ENCODE measurements at regions not wholly inside any gene's neighbourhood (a gene's known extent, or its start where the extent isn't known, plus 50 kb on each side); places are given as distances from the start of the nearest gene placed in this dataset.

DNA sequence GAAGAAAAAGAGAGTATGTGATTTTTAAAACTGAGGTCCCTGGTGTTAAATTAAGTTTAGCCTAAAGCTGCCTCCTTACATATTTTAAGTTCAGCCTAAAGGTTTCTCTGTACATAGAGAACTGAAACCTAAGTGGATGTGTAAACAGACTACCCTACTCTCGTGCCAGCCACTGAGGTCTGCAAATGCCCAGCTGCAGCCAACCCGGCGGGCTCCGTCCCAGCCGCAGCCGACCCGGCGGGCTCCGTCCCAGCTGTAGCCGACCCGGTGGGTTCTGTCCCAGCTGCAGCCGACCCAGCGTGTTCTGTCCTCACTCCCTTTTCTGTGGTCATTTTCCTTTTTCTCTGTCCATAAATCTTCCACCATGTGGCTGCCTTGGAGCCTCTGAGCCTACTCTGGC is 97.2 kb upstream of the SFSWAP start:
- Histone ChIP-seq H3K27me3 (peaks cover 4% of the 10 kb centered on the region), H3K79me2 (ENCODE audit: low read depth) (no peaks in the 10 kb centered on the region), H3K9me3 (ENCODE audit: low read depth) (no peaks in the 10 kb centered on the region), H3F3A (ENCODE audit: low read depth) (no peaks in the 10 kb centered on the region), H3K4me1 (peaks cover 3% of the 10 kb centered on the region), H3K36me3 (no peaks in the 10 kb centered on the region), H2AFZ (replicated peaks) (no peak overlapping the region), H3K4me2 (no peak overlapping the region), H3K4me3 (no peak overlapping the region), H3K9ac (no peak overlapping the region), H4K20me1 (ENCODE audit: low read depth) (peaks cover 9% of the 10 kb centered on the region), H3K27ac (no peak overlapping the region)
- Mint-ChIP-seq H3K9me3 (peaks cover 2% of the 10 kb centered on the region), H3K36me3 (no peaks in the 10 kb centered on the region), H3K4me3 (no peak overlapping the region), H3K4me1 (peaks cover 11% of the 10 kb centered on the region), H3K27me3 (ENCODE audit: insufficient read depth, low read depth) (peaks cover 11% of the 10 kb centered on the region), H3K27ac (no peak overlapping the region)
- TF ChIP-seq, protein P1, sequence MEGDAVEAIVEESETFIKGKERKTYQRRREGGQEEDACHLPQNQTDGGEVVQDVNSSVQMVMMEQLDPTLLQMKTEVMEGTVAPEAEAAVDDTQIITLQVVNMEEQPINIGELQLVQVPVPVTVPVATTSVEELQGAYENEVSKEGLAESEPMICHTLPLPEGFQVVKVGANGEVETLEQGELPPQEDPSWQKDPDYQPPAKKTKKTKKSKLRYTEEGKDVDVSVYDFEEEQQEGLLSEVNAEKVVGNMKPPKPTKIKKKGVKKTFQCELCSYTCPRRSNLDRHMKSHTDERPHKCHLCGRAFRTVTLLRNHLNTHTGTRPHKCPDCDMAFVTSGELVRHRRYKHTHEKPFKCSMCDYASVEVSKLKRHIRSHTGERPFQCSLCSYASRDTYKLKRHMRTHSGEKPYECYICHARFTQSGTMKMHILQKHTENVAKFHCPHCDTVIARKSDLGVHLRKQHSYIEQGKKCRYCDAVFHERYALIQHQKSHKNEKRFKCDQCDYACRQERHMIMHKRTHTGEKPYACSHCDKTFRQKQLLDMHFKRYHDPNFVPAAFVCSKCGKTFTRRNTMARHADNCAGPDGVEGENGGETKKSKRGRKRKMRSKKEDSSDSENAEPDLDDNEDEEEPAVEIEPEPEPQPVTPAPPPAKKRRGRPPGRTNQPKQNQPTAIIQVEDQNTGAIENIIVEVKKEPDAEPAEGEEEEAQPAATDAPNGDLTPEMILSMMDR (IDR thresholded peaks at IDR 0.05) = no peak
- no peak for DNase-seq (ENCODE audit: low spot score)

DNA sequence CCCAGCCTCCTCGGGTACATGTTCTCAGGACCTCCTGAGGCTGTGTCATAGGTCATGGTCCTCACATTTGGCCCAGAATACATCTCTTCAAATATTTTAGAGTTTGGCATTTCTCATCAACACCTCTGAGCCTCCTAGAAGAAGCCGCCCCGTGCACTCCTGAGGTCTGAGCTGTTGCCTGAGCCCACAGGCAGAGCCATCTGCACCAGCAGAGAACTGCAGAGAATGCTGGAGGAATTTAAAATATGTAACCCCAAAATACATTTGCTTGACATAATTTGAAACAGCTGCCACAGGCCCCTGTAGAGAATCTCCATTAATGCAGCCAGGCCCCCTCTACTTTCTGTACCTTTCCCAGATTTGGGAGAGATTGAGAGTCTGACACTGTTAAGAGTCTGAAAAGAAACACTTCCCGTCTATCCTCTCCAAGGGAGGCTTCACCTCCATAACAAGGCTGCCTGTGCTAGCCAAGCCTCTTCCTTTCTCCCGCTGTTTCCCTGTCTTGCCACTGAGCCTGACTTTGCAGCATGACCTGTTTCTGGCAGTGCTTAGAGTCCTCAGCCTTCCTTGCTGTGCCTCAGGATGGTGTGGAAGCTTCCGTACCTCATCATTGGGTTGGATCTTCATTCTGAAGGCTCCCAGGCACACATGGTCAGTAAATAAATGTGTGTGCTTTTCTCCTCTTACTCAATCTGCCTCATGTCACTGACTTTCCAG is 95.4 kb upstream of the SFSWAP start:
- Histone ChIP-seq H3K27me3 (peaks cover 6% of the 10 kb centered on the region), H3K9ac (no peak overlapping the region), H3K9me3 (ENCODE audit: low read depth) (no peaks in the 10 kb centered on the region), H3K4me1 (no peaks in the 10 kb centered on the region), H3K27ac (no peak overlapping the region), H2AFZ (replicated peaks) (no peak overlapping the region), H3K4me2 (no peak overlapping the region), H3K4me3 (no peak overlapping the region), H3F3A (ENCODE audit: low read depth) (no peaks in the 10 kb centered on the region), H4K20me1 (ENCODE audit: low read depth) (peaks cover 12% of the 10 kb centered on the region), H3K36me3 (no peaks in the 10 kb centered on the region), H3K79me2 (ENCODE audit: low read depth) (no peaks in the 10 kb centered on the region)
- no peak for DNase-seq (ENCODE audit: low spot score)
- H3K27ac Mint-ChIP-seq = no peak overlapping the region
- TF ChIP-seq, protein P1 (IDR thresholded peaks at IDR 0.05) = no peak
- TF ChIP-seq EZH2phosphoT487 (IDR thresholded peaks at IDR 0.05) = no peak
- TF ChIP-seq EZH2 (IDR thresholded peaks at IDR 0.05) = no peak
- H3K9me3 Mint-ChIP-seq = peaks cover 2% of the 10 kb centered on the region
- no peaks in the 10 kb centered on the region for H3K36me3 Mint-ChIP-seq
- H3K27me3 Mint-ChIP-seq (ENCODE audit: insufficient read depth, low read depth) = peaks cover 13% of the 10 kb centered on the region
- peaks cover 9% of the 10 kb centered on the region for H3K4me1 Mint-ChIP-seq
- no peak overlapping the region for H3K4me3 Mint-ChIP-seq

DNA sequence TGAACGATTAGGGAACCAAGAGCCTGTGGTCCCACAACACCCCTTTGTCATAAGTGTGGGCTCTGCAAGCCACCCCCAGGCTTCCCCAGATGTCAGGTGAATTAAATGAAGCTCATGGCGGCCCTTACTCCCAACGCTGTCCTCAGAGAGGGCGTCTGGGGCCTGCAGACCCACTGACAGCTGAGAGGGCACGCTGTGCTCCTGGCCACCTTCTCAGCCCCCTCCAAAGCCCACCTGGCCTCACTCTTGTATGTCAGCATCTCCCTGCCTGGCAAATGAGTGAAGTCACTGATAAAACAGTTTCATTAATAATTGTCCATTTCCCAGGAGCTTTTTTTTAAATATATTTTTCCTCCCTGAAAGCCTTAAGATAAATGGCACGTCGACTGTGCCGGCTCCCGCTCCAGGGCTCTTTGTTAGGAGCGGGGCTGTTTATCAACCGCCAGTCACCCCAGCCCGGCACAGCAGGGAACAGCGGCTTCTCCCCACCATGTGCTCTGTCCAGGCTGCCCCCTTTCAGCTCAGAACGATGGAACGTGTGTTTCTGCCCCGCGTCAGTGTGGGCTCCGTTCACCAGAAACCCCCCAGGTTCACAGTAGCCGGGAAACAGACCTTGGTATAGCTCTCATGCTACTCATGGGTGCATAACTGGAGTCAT is 94.7 kb upstream of the SFSWAP start:
- Mint-ChIP-seq H3K27ac (no peak overlapping the region), H3K9me3 (peaks cover 2% of the 10 kb centered on the region), H3K27me3 (ENCODE audit: insufficient read depth, low read depth) (peaks cover 13% of the 10 kb centered on the region), H3K4me3 (no peak overlapping the region), H3K36me3 (no peaks in the 10 kb centered on the region), H3K4me1 (peaks cover 9% of the 10 kb centered on the region)
- no peak for TF ChIP-seq EZH2 (IDR thresholded peaks at IDR 0.05)
- TF ChIP-seq EZH2phosphoT487 (IDR thresholded peaks at IDR 0.05) = no peak
- TF ChIP-seq, protein P1 (IDR thresholded peaks at IDR 0.05) = no peak
- H3K4me2 ChIP-seq = no peak overlapping the region
- no peak for DNase-seq (ENCODE audit: low spot score)
- H3K27ac ChIP-seq = no peak overlapping the region
- no peak overlapping the region for H3K4me3 ChIP-seq
- H3K27me3 ChIP-seq = peaks cover 6% of the 10 kb centered on the region
- H3K36me3 ChIP-seq = no peaks in the 10 kb centered on the region
- H3K79me2 ChIP-seq (ENCODE audit: low read depth) = no peaks in the 10 kb centered on the region
- peaks cover 12% of the 10 kb centered on the region for H4K20me1 ChIP-seq (ENCODE audit: low read depth)
- H3F3A ChIP-seq (ENCODE audit: low read depth) = no peaks in the 10 kb centered on the region
- no peak overlapping the region for H3K9ac ChIP-seq
- no peaks in the 10 kb centered on the region for H3K9me3 ChIP-seq (ENCODE audit: low read depth)
- no peaks in the 10 kb centered on the region for H3K4me1 ChIP-seq
- no peak overlapping the region for H2AFZ ChIP-seq (replicated peaks)
